Stimulated activated naive CD8-positive, alpha-beta T cell treated with anti-CD3 and anti-CD28 coated beads, Interleukin-15, Interleukin-2, amounts not matched to agents 100 ng/mL and 50 ng/mL, for 24 hours (primary cell): ENCODE measurements at regions not wholly inside any gene's neighbourhood (a gene's known extent, or its start where the extent isn't known, plus 50 kb on each side); places are given as distances from the start of the nearest gene placed in this dataset.

ENCODE experiments used
- H3K27ac Mint-ChIP-seq: one replicate; pipeline ENCODE4 v1.8.0; 2021; ENCODE audit warnings: mild to moderate bottlenecking, mixed read lengths
- H3K27me3 Mint-ChIP-seq: one replicate; pipeline ENCODE4 v1.8.0; 2021; ENCODE audit warnings: mixed read lengths
- H3K36me3 Mint-ChIP-seq: one replicate; pipeline ENCODE4 v1.8.0; 2021; ENCODE audit warnings: low read depth, mixed read lengths
- H3K4me1 Mint-ChIP-seq: one replicate; pipeline ENCODE4 v1.8.0; 2021; ENCODE audit warnings: low read depth, mixed read lengths
- H3K4me3 Mint-ChIP-seq: one replicate; pipeline ENCODE4 v1.8.0; 2021; ENCODE audit warnings: mild to moderate bottlenecking, mixed read lengths
- H3K9me3 Mint-ChIP-seq: one replicate; pipeline ENCODE4 v1.8.0; 2021; ENCODE audit warnings: mixed read lengths

DNA sequence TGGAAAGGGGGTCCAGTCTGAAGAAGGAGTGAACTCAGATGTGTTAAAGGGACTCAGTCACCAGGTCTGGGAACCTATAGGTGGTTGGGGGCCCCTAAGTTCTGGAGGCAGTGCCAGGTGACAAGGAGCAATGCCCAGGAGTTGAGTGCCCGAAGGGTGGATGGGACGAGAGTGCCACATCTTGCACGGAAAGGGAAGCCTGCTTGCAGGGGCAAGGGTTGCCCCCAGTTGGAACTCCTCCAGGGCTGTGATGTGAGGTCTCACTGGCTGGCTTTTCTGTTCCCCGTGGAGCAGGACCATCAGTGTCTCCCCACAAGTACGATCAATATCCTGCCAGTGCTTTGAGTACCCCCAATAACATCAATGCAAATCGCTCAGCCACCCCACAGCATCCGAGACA, 107.3 kb downstream of the TOMM20 start:
- Mint-ChIP-seq H3K27me3 (no peaks in the 10 kb centered on the region), H3K36me3 (no peaks in the 10 kb centered on the region), H3K4me3 (no peak overlapping the region), H3K27ac (no peak overlapping the region), H3K9me3 (peaks cover 3% of the 10 kb centered on the region), H3K4me1 (peaks cover 59% of the 10 kb centered on the region)

DNA sequence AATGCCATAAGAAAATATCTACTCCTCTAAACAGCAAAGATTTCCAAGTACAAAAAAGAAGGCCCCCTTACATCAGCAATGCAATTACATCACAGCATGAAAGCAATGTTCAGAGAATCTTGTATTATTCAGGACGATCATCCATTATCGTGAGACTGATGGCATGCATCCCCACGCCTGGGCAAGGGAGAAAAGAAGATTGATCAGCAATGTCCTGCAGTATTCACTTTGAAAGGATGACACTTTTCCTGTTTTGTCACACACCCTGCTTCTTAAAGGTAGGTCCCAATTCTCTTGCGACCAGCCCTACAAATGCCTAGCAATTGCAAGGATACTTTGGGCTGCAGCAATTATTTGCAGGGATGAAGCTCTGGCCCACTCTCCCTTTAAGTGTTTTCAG, 108.7 kb downstream of the TOMM20 start:
- peaks cover 68% of the 10 kb centered on the region for H3K4me1 Mint-ChIP-seq
- H3K27ac Mint-ChIP-seq: peak overlapping the region; percentile 77
- no peaks in the 10 kb centered on the region for H3K36me3 Mint-ChIP-seq
- no peaks in the 10 kb centered on the region for H3K27me3 Mint-ChIP-seq
- H3K9me3 Mint-ChIP-seq: peaks cover 3% of the 10 kb centered on the region
- no peak overlapping the region for H3K4me3 Mint-ChIP-seq

DNA sequence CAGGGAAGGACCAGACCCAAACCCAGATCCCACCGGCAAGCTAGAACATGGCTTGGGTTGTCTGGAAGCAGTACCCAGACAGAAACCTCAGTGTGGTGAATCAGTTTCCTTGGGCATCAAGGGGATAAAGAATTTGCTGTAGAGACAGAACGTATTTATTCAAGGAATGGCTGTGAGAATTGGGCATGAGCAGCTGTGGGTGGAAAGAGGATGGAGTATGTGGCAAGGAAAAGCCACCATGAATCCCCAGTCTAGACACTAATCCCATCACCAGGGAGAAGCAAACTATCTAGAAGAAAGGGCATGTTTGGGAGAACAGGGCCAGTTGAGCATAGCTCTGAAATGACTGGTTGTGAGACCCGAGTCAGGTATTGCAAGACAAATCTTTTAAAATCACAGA, 109.2 kb downstream of the TOMM20 start:
- Mint-ChIP-seq H3K27ac (peak overlapping the region; percentile 77), H3K4me1 (peaks cover 70% of the 10 kb centered on the region), H3K27me3 (no peaks in the 10 kb centered on the region), H3K4me3 (no peak overlapping the region), H3K36me3 (no peaks in the 10 kb centered on the region), H3K9me3 (peaks cover 3% of the 10 kb centered on the region)

- peak overlapping the region; percentile 77 for H3K27ac Mint-ChIP-seq
- peaks cover 3% of the 10 kb centered on the region for H3K9me3 Mint-ChIP-seq
- peaks cover 76% of the 10 kb centered on the region for H3K4me1 Mint-ChIP-seq
- H3K27me3 Mint-ChIP-seq: no peaks in the 10 kb centered on the region
- H3K36me3 Mint-ChIP-seq: no peaks in the 10 kb centered on the region
- H3K4me3 Mint-ChIP-seq: no peak overlapping the region
Measured at GRCh38 chr1:235018720-235019444, 109.8 kb downstream of the TOMM20 start.

- H3K9me3 Mint-ChIP-seq: peaks cover 3% of the 10 kb centered on the region
- peaks cover 75% of the 10 kb centered on the region for H3K4me1 Mint-ChIP-seq
- no peak overlapping the region for H3K4me3 Mint-ChIP-seq
- no peaks in the 10 kb centered on the region for H3K27me3 Mint-ChIP-seq
- no peaks in the 10 kb centered on the region for H3K36me3 Mint-ChIP-seq
- H3K27ac Mint-ChIP-seq: peak overlapping the region; percentile 77
Measured at GRCh38 chr1:235018161-235018560, 110.5 kb downstream of the TOMM20 start.

DNA sequence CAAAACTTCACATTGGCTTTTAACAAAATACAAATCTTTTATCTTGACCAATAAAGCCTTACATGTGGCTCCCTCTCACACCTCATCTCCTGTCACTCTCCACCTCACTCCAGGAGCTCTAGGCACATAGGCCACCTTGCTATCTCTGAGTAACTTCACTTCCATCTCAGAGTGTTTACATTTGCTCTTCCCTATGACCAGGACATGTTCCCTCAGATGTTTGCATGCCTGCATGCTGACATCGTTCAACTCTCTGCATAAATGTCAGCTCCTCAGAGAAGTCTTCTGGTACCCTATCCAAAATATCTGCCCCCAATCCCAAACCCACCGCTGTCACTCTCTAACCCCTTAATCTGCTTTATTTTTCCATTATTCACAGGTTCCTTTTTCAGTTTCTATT, 110.9 kb downstream of the TOMM20 start:
- Mint-ChIP-seq H3K4me3 (no peak overlapping the region), H3K36me3 (peaks cover 3% of the 10 kb centered on the region), H3K4me1 (peaks cover 77% of the 10 kb centered on the region), H3K27ac (peak overlapping the region; percentile 33), H3K27me3 (no peaks in the 10 kb centered on the region), H3K9me3 (peaks cover 3% of the 10 kb centered on the region)

DNA sequence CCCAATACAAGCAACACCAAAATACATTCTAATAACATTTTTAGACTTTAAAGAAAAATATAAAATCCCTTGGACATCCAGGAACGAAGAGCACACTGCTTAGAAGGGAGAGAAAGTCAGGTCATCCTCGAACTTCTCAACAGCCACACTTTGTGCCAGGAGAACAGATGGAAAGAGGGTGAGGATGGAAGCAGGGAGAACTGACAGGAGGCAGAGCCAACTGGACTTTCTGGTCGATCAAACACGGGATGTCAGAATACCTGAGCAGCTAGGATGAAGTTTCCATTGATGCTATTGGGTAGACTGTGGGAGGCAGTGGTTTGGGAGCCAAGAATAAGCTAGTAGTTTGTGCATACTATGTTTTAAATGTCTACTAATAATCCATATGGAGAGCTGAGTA, 111.4 kb downstream of the TOMM20 start:
- H3K4me3 Mint-ChIP-seq: no peak overlapping the region
- H3K27ac Mint-ChIP-seq: peak overlapping the region; percentile 33
- no peaks in the 10 kb centered on the region for H3K27me3 Mint-ChIP-seq
- H3K36me3 Mint-ChIP-seq: peaks cover 4% of the 10 kb centered on the region
- H3K4me1 Mint-ChIP-seq: peaks cover 77% of the 10 kb centered on the region
- H3K9me3 Mint-ChIP-seq: peaks cover 3% of the 10 kb centered on the region

- Mint-ChIP-seq H3K27ac (peak overlapping the region; percentile 95), H3K4me3 (peak overlapping the region; percentile 11), H3K9me3 (peaks cover 3% of the 10 kb centered on the region), H3K36me3 (peaks cover 4% of the 10 kb centered on the region), H3K27me3 (no peaks in the 10 kb centered on the region), H3K4me1 (peaks cover 94% of the 10 kb centered on the region)
Measured at GRCh38 chr1:235015291-235015985, 113.2 kb downstream of the TOMM20 start.

- H3K27me3 Mint-ChIP-seq: no peaks in the 10 kb centered on the region
- H3K4me1 Mint-ChIP-seq: peaks cover 98% of the 10 kb centered on the region
- H3K36me3 Mint-ChIP-seq: peaks cover 6% of the 10 kb centered on the region
- peak overlapping the region; percentile 95 for H3K27ac Mint-ChIP-seq
- H3K9me3 Mint-ChIP-seq: peaks cover 5% of the 10 kb centered on the region
- no peak overlapping the region for H3K4me3 Mint-ChIP-seq
Measured at GRCh38 chr1:235014756-235015155, 113.9 kb downstream of the TOMM20 start.

DNA sequence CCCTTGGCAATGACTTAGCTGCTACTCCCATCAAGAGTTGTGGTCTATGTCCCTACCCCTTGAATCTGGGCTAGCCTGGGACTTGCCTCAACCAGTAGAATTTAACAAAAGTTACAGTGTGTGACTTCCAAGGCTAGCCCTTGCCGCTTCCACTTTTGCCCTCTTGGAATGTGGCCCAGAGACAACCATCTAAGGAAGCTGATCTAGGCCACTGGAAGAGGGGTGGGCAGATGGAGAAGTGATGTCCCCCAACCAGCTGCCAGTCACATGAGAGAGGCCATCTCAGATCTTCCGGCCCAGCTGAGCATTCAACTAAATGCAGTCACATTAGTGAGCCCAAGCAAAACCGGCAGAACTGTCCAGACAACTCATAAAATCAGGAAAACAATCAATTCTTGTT, 115.1 kb downstream of the TOMM20 start:
- no peak overlapping the region for H3K4me3 Mint-ChIP-seq
- H3K27me3 Mint-ChIP-seq: no peaks in the 10 kb centered on the region
- H3K4me1 Mint-ChIP-seq: peaks cover 98% of the 10 kb centered on the region
- H3K27ac Mint-ChIP-seq: peak overlapping the region; percentile 95
- H3K36me3 Mint-ChIP-seq: peaks cover 9% of the 10 kb centered on the region
- H3K9me3 Mint-ChIP-seq: peaks cover 8% of the 10 kb centered on the region

GRCh38 chr1:235012436-235013210, 116.0 kb downstream of the TOMM20 start:
- Mint-ChIP-seq H3K9me3 (peaks cover 12% of the 10 kb centered on the region), H3K36me3 (peaks cover 15% of the 10 kb centered on the region), H3K4me1 (peaks cover 98% of the 10 kb centered on the region), H3K4me3 (peak overlapping the region; percentile 71), H3K27me3 (no peaks in the 10 kb centered on the region), H3K27ac (peak overlapping the region; percentile 95)

DNA sequence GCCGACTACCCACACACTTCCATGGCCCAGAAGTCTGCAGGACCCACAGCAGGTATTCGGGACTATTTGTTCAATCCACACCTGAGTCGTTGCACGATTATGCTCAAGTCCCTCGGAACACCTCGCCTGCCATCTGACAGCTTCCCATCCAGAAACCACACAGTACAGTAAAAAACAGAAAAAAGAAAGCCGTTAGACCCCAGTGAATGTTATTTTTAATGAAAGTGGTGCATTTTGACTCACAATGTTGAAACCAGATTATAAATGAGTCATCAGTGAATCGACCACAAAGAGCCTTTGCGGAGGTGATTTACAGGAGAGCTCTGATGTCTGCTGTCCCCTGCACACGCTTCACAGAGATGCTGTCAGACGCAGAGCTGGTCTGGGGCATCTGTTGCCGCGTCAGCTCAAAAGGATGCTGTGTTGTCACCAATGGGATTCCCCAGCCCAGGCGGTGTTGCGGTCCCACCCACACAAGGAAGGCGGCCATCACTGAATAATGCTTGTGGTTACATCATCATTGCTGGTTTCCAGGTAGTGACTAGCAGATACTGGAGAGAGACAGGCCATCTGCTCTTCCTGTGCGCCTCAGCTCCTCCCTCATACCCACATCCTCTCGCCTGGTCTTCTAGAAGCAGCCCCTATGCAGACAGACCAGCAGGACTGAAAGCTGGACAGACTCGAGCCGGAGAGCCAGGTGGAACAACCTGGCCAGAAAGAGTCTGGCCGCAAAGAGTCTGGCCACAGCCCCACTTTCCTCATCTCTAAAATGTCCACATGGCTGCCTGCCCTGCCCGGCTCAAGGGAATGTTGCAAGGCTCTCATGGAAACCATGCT, 116.8 kb downstream of the TOMM20 start:
- Mint-ChIP-seq H3K36me3 (peaks cover 15% of the 10 kb centered on the region), H3K4me3 (peak overlapping the region; percentile 71), H3K27me3 (no peaks in the 10 kb centered on the region), H3K4me1 (peaks cover 97% of the 10 kb centered on the region), H3K9me3 (peaks cover 12% of the 10 kb centered on the region), H3K27ac (peak overlapping the region; percentile 95)

DNA sequence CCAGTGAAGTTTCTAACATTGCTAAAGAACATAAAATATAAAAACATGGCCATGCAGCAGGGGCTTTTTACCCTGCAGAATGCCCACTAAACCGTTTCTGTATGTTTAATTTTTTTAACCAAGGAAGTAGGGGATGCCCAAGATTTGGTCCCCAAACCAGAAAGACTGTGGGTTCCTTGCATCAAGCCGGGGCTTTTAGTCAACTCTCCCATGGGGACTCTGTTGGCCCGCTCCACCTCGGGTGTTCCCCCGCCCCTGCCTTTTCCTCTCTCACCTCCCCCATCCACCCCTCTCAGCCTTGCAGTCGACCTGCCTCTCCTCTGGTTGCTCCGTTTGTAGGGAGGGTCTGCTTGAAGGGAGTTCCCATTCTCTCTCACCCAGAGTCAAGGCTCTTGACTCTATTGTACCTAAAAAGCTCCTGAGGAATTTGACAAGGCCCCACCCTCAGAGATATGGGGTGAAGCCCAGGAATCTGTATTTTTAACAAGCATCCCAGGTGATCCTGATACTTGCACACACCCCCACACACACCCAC, 117.5 kb downstream of the TOMM20 start:
- Mint-ChIP-seq H3K4me3 (peak overlapping the region; percentile 71), H3K4me1 (peaks cover 97% of the 10 kb centered on the region), H3K9me3 (peaks cover 15% of the 10 kb centered on the region), H3K36me3 (peaks cover 15% of the 10 kb centered on the region), H3K27ac (peak overlapping the region; percentile 95), H3K27me3 (no peaks in the 10 kb centered on the region)
